Osteoblast (primary cell): ENCODE measurements at regions not wholly inside any gene's neighbourhood (a gene's known extent, or its start where the extent isn't known, plus 50 kb on each side); places are given as distances from the start of the nearest gene placed in this dataset.

ENCODE experiments used
- DNase-seq: peaks from one replicate; pipeline ENCODE4 v3.0.0; 2011; ENCODE audit warnings: low spot score, mixed read lengths; ENCODE audit not compliant: insufficient read length; ENCODE audit errors: missing footprints
- H2AFZ ChIP-seq: 2 replicates; pipeline ENCODE4 v1.6.0; 2011; ENCODE audit warnings: mild to moderate bottlenecking, low read length
- H3K27ac ChIP-seq: 2 replicates; pipeline ENCODE4 v1.5.1; 2011; ENCODE audit warnings: mild to moderate bottlenecking, low read depth, low read length, moderate library complexity
- H3K27me3 ChIP-seq: 2 replicates; pipeline ENCODE4 v1.6.0; 2012; ENCODE audit warnings: mild to moderate bottlenecking, control low read depth, inconsistent platforms, low read length, moderate library complexity; ENCODE audit not compliant: insufficient read depth
- H3K36me3 ChIP-seq: 2 replicates; pipeline ENCODE4 v1.5.1; 2011; ENCODE audit warnings: mild to moderate bottlenecking, low read length, control low read depth, moderate library complexity; ENCODE audit not compliant: insufficient read depth
- H3K4me1 ChIP-seq: 2 replicates; pipeline ENCODE4 v1.5.1; 2011; ENCODE audit warnings: mild to moderate bottlenecking, low read length, control low read depth, moderate library complexity; ENCODE audit not compliant: insufficient read depth
- H3K4me2 ChIP-seq: 2 replicates; pipeline ENCODE4 v1.6.0; 2011; ENCODE audit warnings: mild to moderate bottlenecking, low read length; ENCODE audit not compliant: insufficient read depth
- H3K4me3 ChIP-seq: fragments of 200-600 bp; sonication (generic); 3 replicates; pipeline ENCODE4 v1.5.1; 2012; ENCODE audit warnings: mild to moderate bottlenecking, low read length, inconsistent platforms; ENCODE audit not compliant: insufficient read depth
- H3K79me2 ChIP-seq: 2 replicates; pipeline ENCODE4 v1.6.0; 2012; ENCODE audit warnings: mild to moderate bottlenecking, low read length, control low read depth, inconsistent platforms; ENCODE audit not compliant: insufficient read depth
- H3K9me3 ChIP-seq: 2 replicates; pipeline ENCODE4 v1.5.1; 2011; ENCODE audit warnings: low read depth, low read length, control low read depth
- H4K20me1 ChIP-seq: 2 replicates; pipeline ENCODE4 v1.6.0; 2012; ENCODE audit warnings: mild to moderate bottlenecking, low read length, control low read depth; ENCODE audit not compliant: insufficient read depth
- TF ChIP-seq, protein P1 (sequence below): IDR thresholded peaks from 2 replicates; pipeline ENCODE4 v1.5.1; 2011; ENCODE audit warnings: mild to moderate bottlenecking, low read depth, low read length, moderate library complexity; ENCODE audit errors: extremely low read depth

DNA sequence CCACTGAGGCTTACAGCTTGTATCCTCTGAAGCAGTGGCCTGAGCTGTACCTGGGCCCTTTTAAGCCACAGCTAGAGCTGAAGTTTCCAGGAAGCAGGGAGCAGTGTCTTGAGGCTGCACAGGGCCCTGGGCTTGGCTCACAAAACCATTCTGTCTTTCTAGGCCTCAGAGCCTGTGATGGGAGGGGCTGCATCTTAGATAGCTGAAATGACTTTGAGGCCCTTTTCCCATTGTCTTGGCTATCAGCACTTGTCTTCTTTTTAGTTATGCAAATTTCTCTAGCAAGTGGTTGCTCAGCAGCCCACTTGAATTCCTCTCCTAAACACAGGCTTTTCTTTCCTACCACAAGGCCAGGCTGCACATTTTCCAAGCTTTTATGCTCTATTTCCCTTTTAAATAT lies 864.2 kb downstream of the REEP3 start:
- no peaks in the 10 kb centered on the region for H4K20me1 ChIP-seq

GRCh38 chr10:64394744-64395143 lies 873.5 kb downstream of the REEP3 start:
- no peak overlapping the region for H2AFZ ChIP-seq
- no peaks in the 10 kb centered on the region for H3K79me2 ChIP-seq
- H3K9me3 ChIP-seq = no peaks in the 10 kb centered on the region
- no peak overlapping the region for H3K27ac ChIP-seq
- DNase-seq = no peak
- peaks cover 5% of the 10 kb centered on the region for H3K4me1 ChIP-seq
- TF ChIP-seq, protein P1, sequence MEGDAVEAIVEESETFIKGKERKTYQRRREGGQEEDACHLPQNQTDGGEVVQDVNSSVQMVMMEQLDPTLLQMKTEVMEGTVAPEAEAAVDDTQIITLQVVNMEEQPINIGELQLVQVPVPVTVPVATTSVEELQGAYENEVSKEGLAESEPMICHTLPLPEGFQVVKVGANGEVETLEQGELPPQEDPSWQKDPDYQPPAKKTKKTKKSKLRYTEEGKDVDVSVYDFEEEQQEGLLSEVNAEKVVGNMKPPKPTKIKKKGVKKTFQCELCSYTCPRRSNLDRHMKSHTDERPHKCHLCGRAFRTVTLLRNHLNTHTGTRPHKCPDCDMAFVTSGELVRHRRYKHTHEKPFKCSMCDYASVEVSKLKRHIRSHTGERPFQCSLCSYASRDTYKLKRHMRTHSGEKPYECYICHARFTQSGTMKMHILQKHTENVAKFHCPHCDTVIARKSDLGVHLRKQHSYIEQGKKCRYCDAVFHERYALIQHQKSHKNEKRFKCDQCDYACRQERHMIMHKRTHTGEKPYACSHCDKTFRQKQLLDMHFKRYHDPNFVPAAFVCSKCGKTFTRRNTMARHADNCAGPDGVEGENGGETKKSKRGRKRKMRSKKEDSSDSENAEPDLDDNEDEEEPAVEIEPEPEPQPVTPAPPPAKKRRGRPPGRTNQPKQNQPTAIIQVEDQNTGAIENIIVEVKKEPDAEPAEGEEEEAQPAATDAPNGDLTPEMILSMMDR = no peak
- no peaks in the 10 kb centered on the region for H3K36me3 ChIP-seq
- no peak overlapping the region for H3K4me3 ChIP-seq
- no peaks in the 10 kb centered on the region for H4K20me1 ChIP-seq
- H3K4me2 ChIP-seq = no peak overlapping the region
- no peaks in the 10 kb centered on the region for H3K27me3 ChIP-seq

More for the DNA sequence above, 864.2 kb downstream of the REEP3 start:
- Histone ChIP-seq H3K27me3 (no peaks in the 10 kb centered on the region), H2AFZ (no peak overlapping the region), H3K27ac (no peak overlapping the region), H3K9me3 (no peaks in the 10 kb centered on the region), H3K4me1 (no peaks in the 10 kb centered on the region), H3K79me2 (no peaks in the 10 kb centered on the region), H3K36me3 (no peaks in the 10 kb centered on the region), H3K4me3 (no peak overlapping the region), H3K4me2 (no peak overlapping the region)
- DNase-seq = no peak
- TF ChIP-seq, protein P1 = no peak

- no peaks in the 10 kb centered on the region for H3K27me3 ChIP-seq
- peaks cover 5% of the 10 kb centered on the region for H3K4me1 ChIP-seq
- H3K79me2 ChIP-seq = no peaks in the 10 kb centered on the region
- no peak overlapping the region for H2AFZ ChIP-seq
- H3K4me3 ChIP-seq = no peak overlapping the region
- H3K4me2 ChIP-seq = no peak overlapping the region
- H3K27ac ChIP-seq = no peak overlapping the region
- TF ChIP-seq, protein P1 = no peak
- H3K36me3 ChIP-seq = no peaks in the 10 kb centered on the region
- H3K9me3 ChIP-seq = no peaks in the 10 kb centered on the region
- H4K20me1 ChIP-seq = no peaks in the 10 kb centered on the region
- DNase-seq = no peak
These were observed 875.0 kb downstream of the REEP3 start for GRCh38 chr10:64396105-64396708.

DNA sequence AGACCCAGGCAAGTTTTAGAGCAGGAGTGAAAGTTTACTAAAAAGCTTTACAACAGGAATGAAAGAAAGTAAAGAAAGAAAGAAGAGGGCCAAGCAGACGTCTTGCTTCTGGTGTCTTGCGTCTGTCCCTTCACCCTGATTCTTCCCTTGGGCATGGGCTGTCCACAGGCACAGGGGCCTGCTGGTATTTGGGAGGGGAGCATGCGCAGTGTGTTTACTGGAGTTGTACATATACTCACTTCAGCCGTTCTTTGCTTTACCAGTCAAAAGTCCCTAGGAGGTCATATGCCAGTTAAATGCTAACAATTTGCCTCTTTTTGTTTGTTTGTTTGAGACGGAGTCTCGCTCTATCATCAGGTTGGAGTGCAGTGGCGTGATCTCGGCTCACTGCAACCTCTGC lies 875.9 kb downstream of the REEP3 start:
- no peaks in the 10 kb centered on the region for H3K79me2 ChIP-seq
- H3K4me2 ChIP-seq = no peak overlapping the region
- no peak overlapping the region for H3K4me3 ChIP-seq
- no peaks in the 10 kb centered on the region for H3K27me3 ChIP-seq
- no peak overlapping the region for H3K27ac ChIP-seq
- no peak overlapping the region for H2AFZ ChIP-seq
- TF ChIP-seq, protein P1 = no peak
- no peaks in the 10 kb centered on the region for H3K36me3 ChIP-seq
- H4K20me1 ChIP-seq = no peaks in the 10 kb centered on the region
- no peaks in the 10 kb centered on the region for H3K9me3 ChIP-seq
- H3K4me1 ChIP-seq = peaks cover 5% of the 10 kb centered on the region
- no peak for DNase-seq
